ENCODE measurements at regions not wholly inside any gene's neighbourhood (a gene's known extent, or its start where the extent isn't known, plus 50 kb on each side); places are given as distances from the start of the nearest gene placed in this dataset.

- Histone ChIP-seq H3K27me3 (no peaks in the 10 kb centered on the region), H3K27ac (no peak overlapping the region), H3K4me3 (no peak overlapping the region), H3K9me3 (peaks cover 0 to 24% (median 4%) of the 10 kb centered on the region in 11 donors), H3K36me3 (no peaks in the 10 kb centered on the region), H3K4me1 (no peaks in the 10 kb centered on the region)
- WGBS, 2 donors = 77 to 81% methylated on average over 3 of the region's 3 CpGs
- TF ChIP-seq CTCF (IDR thresholded peaks at IDR 0.05) = no peak
- intact Hi-C loops (cut with DNase I) = no loop called here
- ATAC-seq (no peak), DNase-seq (no peak)
These were observed 446.8 kb upstream of the PLXNA2 start for GRCh38 chr1:208691012-208691411.

GRCh38 chr1:208709981-208710380, 465.8 kb upstream of the PLXNA2 start:
- no peak for TF ChIP-seq CTCF (IDR thresholded peaks at IDR 0.05)
- Histone ChIP-seq H3K36me3 (no peaks in the 10 kb centered on the region), H3K4me1 (no peaks in the 10 kb centered on the region), H3K9me3 (peaks cover 0 to 12% (median 0%) of the 10 kb centered on the region in 11 donors), H3K27ac (no peak overlapping the region), H3K4me3 (no peak overlapping the region), H3K27me3 (no peaks in the 10 kb centered on the region)
- DNase-seq = no peak
- ATAC-seq = no peak
- intact Hi-C loops (cut with DNase I) = no loop called here
- WGBS, 2 donors = 64 to 78% methylated on average over 4 of the region's 4 CpGs

- Histone ChIP-seq H3K4me1 (no peaks in the 10 kb centered on the region), H3K27me3 (no peaks in the 10 kb centered on the region), H3K9me3 (peaks cover 0 to 12% (median 0%) of the 10 kb centered on the region in 11 donors), H3K27ac (no peak overlapping the region), H3K4me3 (no peak overlapping the region), H3K36me3 (no peaks in the 10 kb centered on the region)
- TF ChIP-seq CTCF (IDR thresholded peaks at IDR 0.05) = no peak
- 61 to 63% methylated on average over 4 of the region's 4 CpGs for WGBS, 2 donors
- ATAC-seq (no peak), DNase-seq (no peak)
- intact Hi-C loops (cut with DNase I) = no loop called here
These were observed 470.1 kb upstream of the PLXNA2 start for GRCh38 chr1:208714323-208714722.

GRCh38 chr1:208717525-208717924, 473.3 kb upstream of the PLXNA2 start:
- Histone ChIP-seq H3K27me3 (no peaks in the 10 kb centered on the region), H3K4me3 (no peak overlapping the region), H3K4me1 (no peaks in the 10 kb centered on the region), H3K36me3 (no peaks in the 10 kb centered on the region), H3K27ac (no peak overlapping the region), H3K9me3 (peaks cover 0 to 24% (median 13%) of the 10 kb centered on the region in 11 donors)
- no peak for TF ChIP-seq CTCF (IDR thresholded peaks at IDR 0.05)
- no peak for ATAC-seq
- DNase-seq = no peak
- intact Hi-C loops (cut with DNase I) = no loop called here
- WGBS, 2 donors = 80 to 82% methylated on average over 5 of the region's 5 CpGs

GRCh38 chr1:208722592-208722991, 478.4 kb upstream of the PLXNA2 start:
- no peaks in the 10 kb centered on the region for H3K4me1 ChIP-seq
- H3K36me3 ChIP-seq = no peaks in the 10 kb centered on the region
- DNase-seq = no peak
- no peak overlapping the region for H3K4me3 ChIP-seq
- no peak for TF ChIP-seq CTCF (IDR thresholded peaks at IDR 0.05)
- no peak for ATAC-seq
- H3K27me3 ChIP-seq = no peaks in the 10 kb centered on the region
- H3K27ac ChIP-seq = no peak overlapping the region
- peaks cover 0 to 52% (median 27%) of the 10 kb centered on the region in 11 donors for H3K9me3 ChIP-seq
- intact Hi-C loops (cut with DNase I) = no loop called here

All from heart right ventricle (tissue), 16 donors.